Hepatocyte (in vitro differentiated cells): ENCODE measurements at regions not wholly inside any gene's neighbourhood (a gene's known extent, or its start where the extent isn't known, plus 50 kb on each side); places are given as distances from the start of the nearest gene placed in this dataset.

Experiments used
- CTCF ChIP-seq: fragments of 200-600 bp; sonication (generic); IDR thresholded peaks from 2 replicates; pipeline ENCODE4 v1.5.1; 2016; ENCODE audit warnings: antibody characterized with exemption, mild to moderate bottlenecking; ENCODE audit not compliant: poor library complexity
- EZH2 ChIP-seq: fragments of 200-600 bp; sonication (generic); IDR thresholded peaks from 2 replicates; pipeline ENCODE4 v1.6.1; 2016; ENCODE audit warnings: antibody characterized with exemption, mild to moderate bottlenecking, borderline replicate concordance
- EZH2phosphoT487 ChIP-seq: fragments of 200-600 bp; sonication (generic); IDR thresholded peaks from one replicate; pipeline ENCODE4 v1.6.1; 2018; ENCODE audit warnings: antibody characterized with exemption, mild to moderate bottlenecking, low read depth, moderate library complexity; ENCODE audit not compliant: unreplicated experiment, severe bottlenecking

- no peak for TF ChIP-seq CTCF
- no peak for TF ChIP-seq EZH2
- no peak for TF ChIP-seq EZH2phosphoT487
Measured at GRCh38 chr12:105626653-105627052, 296.2 kb downstream of the C12orf75 start.
